HG03025 (cell line): ENCODE measurements at regions not wholly inside any gene's neighbourhood (a gene's known extent, or its start where the extent isn't known, plus 50 kb on each side); places are given as distances from the start of the nearest gene placed in this dataset.
"Not testable (repeated sequence)": the region's sequence is repeated elsewhere in the genome, so short reads cannot be mapped to it uniquely, and the experiment has no call there.

Experiments used
- ATAC-seq: cut with Tn5 transposase; IDR thresholded peaks from one replicate; pipeline ENCODE4 v1.9.1; 2021; ENCODE audit warnings: mild to moderate bottlenecking, moderate library complexity; ENCODE audit not compliant: unreplicated experiment, low FRiP score

DNA sequence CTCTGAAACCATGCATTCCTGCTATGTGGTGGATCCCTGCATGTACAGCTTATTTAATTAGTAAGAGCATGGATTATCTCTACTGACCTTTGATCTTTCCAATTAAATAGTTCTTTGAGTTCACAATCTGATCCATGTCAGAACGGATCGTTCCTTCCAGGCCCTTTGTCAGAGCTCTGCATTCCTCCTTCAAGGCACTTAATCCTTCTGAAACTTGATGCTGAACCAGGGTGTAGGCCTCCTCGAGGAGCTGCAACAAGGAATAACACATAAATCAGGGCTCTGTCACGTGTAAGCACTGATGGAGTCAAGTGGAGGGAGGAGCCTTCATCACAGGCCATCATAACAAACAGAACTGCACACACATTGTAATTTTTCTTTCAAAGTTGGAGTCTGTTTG, 68.4 kb upstream of the EDEM3 start:
- ATAC-seq = no peak

DNA sequence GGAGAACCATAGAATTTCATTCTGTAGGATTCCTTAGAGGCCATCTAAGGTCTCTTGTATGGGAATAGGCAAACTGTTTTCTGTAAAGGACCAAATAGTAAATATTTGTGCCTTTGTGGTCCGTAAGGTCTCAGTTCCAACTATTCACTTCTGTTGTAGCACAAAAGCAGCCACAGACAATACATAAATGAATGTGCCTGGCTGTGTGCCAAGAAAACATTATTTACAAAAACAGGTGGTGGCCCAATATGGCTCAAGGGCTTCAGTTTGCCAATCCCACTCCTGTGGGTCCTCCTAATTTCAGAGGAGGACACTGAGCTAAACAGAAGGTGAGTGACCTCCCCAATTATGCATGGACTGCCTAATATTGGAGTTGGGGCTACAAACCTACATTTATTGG, 67.6 kb upstream of the EDEM3 start:
- no peak for ATAC-seq

DNA sequence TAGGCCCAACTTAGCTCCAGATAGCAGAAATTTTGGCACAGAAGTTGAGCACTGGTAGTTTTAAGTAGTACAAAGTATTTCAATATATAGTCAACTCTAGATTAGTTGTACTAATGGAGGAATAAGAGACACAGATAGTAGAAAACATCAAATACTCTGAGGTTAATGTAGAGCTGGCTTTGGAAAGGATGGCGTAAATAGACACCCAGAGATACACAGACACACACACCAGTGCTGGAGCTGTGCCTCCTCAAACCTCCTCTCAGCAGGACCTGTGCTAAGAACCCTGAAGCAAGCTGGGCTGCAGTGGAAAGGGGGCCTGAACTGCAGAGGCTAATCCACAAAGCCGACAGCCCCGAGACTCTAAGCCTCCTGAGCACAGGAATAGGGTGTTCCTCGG, 67.0 kb upstream of the EDEM3 start:
- ATAC-seq = no peak

DNA sequence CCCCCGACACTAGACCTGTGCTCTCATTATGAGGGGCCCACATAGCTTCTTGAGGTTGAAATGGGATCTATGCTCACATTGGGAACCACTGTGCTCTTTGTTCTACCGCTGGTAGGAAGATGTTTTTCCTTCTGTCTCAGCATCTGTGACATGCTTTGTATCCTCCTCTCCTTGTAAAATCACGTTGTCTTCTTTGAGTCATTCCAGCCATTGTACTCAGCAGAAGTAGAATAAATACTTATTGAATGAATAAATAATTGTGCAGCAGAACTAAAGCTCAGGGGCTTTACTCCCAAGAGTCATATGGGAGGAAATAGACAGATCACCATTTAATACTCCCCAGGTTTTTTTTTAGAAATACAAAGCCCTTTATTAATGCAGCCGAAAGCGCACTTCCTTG, 66.3 kb upstream of the EDEM3 start:
- no peak for ATAC-seq

DNA sequence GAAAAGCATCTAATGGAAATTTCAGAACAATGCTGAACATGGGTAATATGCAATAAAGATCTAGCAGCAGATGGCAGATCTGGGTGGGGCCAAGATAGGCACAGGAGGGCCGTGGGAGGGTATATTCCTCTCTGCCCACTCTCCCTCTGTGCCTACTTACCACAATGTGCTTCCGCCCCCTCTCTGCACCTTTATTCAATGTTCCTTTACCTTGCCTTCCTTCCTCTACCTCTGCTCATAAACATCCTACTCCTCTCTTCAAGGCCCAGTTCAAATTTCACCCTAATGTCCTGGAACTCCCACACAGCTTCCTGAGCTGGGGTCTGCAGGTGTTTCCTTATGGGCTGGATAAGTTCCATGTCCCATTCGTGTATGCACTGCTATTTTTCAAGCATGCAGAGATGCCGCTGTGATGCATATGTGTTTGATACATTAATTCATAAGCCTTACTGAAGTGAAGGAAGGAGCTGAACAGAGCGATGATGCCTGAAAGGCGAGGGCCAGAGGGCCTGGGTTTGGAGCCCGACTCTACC, 65.6 kb upstream of the EDEM3 start:
- no peak for ATAC-seq

DNA sequence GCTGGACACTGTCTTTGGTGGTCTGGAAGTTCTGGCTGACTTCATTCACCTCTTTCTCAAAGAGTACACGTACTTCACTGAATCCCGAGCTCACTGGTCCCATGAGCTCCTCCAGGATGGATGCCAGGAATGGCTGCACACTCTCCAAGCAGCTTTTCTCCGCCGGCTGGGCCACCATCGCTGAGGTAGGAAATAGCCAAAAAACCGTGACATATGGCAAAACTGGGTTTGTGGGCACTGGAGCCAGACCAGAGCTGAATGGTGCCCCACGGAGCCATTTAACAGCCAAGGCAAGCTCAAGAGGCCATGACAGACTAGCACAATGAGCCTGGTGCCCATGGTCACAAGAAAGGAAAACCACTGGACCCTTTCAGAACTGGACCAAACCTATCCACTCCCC, 64.0 kb upstream of the EDEM3 start:
- no peak for ATAC-seq

DNA sequence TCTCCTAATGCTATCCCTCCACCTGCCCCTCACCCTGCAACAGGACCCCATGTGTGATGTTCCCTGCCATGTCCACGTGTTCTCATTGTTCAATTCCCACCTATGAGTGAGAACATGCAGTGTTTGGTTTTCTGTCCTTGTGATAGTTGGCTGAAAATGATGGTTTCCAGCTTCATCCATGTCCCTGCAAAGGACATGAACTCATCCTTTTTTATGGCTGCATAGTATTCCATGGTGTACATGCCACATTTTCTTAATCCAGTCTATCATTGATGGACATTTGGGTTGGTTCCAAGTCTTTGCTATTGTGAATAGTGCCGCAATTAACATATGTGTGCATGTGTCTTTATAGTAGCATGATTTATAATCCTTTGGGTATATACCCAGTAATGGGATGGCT, 62.3 kb upstream of the EDEM3 start:
- not testable (repeated sequence) for ATAC-seq

DNA sequence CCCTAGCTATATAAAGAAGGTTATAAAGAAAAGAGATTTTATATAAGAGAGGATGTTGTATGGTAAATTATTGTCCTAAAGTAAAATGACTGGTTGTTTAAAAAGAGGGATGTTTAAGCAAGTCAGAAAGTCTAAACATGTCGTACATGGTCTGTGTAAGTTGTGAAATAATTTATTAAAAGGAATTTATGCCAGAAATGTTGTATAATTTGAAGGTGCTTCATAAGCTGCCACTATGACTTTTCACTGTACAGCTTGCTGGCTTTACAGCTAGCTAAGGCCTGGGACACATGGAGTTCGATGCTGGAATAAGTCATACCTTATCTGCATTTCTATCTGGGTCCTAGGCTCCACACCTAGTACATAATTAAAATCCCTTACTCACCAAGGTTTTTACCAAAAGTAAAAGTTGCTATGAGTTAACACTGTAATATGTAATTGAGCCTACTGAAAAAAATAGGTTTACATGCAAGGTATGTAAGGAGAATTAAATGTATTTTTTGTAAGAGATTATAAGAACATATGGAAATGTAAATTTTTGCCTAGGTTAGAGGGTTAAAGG, 59.0 kb upstream of the EDEM3 start:
- ATAC-seq = no peak

DNA sequence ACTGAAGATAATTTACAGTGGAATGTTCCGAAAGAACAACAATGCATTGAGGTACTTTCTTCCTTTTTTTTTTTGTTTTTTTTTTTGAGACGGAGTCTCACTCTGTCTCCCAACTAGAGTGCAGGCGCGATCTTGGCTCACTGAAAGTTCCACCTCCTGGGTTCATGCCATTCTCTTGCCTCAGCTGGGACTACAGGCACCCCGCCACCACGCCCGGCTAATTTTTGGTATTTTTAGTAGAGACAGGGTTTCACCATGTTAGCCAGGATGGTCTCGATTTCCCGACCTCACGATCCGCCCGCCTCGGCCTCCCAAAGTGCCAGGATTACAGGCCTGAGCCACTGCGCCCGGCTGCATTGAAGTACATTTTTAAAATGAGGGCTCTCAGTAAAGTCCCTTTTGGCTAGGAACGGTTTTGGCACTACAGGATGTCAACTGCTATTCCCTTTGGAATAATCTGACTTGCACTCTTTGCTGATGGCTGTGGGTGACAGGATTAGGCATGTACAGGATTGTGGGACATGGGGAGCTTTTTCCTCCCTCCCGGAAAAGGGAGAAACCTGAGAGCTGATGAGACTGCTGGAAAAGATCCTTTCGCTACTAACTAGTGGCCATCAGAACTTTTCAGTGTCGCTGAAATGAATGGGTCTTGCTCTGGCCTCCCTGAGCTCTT, 56.9 kb upstream of the EDEM3 start:
- no peak for ATAC-seq

DNA sequence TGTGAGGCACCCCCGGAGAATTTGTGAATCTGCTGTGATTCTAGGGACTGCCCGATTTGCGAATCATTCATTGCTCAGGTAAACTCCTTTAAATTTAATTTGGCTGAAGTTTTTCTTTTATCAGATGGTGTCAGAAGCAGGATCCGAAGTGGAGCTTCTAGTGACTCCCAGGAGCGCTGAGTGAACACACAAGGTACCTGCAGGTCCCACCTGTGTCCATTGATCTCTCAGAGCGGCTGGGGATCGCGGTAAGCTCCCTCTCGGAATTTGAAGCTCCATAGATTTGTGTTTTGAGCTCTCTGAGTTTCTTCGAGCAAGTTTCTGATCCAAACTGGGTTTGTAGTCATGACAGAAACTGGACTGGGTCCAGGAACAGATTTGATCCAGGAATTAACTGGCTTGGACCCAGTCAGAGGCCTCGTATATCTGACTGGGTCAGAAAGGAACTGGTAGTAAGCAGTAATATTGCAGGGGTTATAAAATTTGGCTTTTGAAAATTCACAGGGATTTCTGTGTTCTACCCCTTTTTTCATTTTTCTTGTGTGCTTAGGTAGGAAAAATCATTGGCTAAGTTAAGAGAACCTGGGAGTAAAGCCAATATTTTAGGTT, 56.2 kb upstream of the EDEM3 start:
- ATAC-seq = no peak

DNA sequence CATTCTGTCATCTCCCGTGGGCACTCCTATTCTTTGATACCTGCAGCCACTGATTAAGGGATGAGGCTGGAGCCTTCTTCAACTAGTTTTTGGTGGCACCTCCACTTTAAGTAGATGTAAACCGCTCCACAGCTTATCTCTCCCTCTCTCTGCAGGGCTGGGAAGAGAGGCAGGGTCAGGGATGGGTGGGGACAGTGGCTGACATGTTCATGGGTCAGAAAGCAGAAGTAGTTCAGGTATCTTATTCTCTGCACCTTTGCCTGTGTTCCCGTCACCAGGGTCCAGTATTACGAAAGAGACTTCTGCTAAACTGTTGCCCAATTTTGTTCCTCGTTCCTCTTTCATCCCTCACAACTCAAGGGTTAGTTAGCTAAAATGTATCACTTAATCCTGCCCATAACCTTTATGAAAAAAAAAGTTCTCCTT, 51.7 kb upstream of the EDEM3 start:
- ATAC-seq = no peak

DNA sequence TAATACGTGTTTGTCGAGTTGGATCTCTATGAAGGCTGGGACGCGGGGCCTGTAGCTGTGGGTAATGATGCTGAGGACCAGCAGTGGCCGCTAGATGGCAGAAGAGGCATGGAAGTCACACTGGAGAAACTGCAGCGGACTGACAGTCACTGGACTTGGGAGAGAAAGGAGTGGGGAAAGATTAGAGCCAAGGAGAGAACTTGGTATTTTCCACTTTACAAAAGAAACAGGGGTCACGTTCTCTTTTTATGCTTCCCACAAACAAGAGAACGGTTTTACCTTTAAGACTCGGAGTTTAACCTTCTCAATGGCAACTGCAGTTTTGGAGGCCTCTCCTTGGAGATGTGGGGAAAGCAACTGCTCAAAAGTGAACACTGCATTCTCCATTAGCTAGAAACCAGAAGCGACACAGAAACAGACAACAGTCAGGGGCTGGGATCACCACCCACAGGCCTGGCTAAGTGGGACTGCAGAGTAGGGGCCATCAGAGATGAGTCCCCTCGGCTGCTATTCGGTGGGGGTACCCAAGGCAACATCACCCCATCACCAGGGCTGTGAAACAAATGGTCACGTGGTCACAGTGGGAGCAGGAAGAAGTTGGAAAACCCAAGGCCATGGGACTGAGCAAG, 51.1 kb upstream of the EDEM3 start:
- ATAC-seq = peak; percentile 77
